ENCODE measurements at regions not wholly inside any gene's neighbourhood (a gene's known extent, or its start where the extent isn't known, plus 50 kb on each side); places are given as distances from the start of the nearest gene placed in this dataset.

- DNase-seq (ENCODE audit: low read depth), result peak; percentile 16
These were observed 166.3 kb downstream of the C5orf15 start for GRCh38 chr5:133801955-133802751.

DNA sequence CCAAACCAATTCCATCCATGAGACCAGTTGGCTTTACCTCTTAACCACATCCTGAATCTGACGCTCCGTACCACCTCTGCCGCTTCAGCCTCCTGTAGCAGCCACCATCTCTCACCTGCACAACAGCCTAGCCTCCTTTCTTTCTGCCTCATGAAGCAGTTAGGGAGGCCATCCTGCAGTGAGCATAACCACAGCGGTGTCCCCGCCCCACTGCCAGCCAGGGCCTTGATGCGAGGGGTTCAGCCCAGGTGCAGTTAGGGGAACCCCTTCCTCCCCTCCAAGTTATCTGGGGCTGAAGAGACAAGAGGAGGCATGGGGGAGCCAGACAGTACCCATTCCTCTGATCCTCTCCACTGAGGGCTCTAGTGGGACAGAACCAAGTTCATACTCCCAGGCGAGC, 167.0 kb downstream of the C5orf15 start:
- no peak for DNase-seq (ENCODE audit: low read depth)

DNA sequence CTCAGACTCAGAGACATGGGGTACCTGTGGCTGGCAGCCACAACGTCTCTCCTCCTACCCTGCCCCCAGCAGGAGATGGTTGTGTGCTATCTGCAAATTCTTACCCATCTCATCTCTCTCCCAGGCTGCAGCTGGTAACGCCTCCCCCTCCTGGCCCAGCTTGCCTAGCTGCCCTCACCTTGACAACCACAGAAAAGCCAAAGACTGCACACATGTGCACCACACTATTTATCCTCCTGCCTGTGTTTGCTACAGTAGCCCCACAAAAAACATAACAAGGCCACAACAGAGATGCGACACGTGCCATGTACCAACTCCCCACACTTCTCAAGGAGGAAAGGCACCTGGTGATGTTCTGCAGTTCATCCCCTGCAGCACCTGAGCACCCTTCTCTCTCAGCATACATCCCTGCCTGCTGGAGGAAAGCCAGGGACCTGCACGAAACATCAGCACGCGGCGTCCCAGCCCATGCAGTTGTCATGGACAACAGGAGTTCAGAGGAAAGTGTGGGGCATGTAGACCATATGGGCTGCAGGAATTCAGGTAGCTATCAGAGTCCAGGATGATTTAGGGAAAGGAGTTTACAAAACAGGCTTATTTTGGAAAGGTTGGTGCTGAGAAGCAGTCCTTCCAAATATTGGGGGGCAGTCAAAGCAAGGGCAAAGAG, 168.7 kb downstream of the C5orf15 start:
- no peak for DNase-seq (ENCODE audit: low read depth)

GRCh38 chr5:133797167-133797566, 171.3 kb downstream of the C5orf15 start:
- DNase-seq (ENCODE audit: low read depth), result no peak

DNA sequence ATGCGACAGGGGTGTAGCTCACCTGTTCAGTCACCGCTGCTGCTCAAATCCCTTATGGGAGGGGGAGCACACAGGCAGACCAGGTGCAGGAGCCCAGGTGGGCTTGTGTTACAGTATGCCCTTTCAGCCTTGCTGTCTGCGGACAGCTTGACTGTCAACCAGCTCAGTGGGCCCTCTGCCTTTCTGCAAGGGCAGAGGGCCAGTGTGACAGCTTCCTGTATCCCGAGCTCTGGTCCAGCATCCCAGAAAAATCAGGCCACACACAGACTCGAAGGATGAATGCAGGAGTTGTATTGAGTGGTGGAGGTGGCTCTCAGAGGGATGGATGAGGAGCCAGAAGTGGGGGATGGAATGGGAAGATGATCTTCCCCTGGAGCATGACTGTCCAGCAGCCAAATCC, 172.2 kb downstream of the C5orf15 start:
- DNase-seq (ENCODE audit: low read depth), result no peak

DNA sequence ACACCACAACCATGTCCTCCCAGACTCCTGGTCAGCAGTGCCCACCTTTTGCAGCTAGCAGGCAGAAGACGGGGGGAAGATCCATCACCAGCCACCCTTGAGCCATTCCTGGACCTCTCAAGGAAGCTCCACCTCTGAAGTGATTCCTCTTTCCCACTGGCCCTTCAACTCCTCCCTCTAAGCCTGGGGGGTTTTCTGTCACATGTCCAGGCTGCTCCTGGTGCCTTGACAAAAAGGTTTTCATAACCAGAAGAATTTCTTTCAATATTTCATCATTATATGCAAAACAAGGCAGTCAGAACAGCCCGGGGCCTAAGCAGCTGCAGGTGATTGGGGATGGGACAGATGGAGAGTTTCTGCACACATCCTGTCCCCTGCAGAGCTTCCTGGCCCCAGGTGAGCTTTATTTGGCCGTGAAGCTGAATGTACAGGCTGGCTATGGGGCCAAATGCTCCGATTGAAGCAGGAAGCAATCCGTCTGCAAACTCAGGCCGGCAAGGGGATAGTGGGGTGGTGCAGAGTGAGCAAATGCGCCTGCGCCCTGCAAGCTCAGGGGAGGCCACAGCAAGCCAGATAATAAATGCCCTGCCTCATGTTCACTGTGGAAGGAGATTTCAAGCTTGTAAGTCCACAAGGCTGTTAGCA, 173.5 kb downstream of the C5orf15 start:
- no peak for DNase-seq (ENCODE audit: low read depth)

GRCh38 chr5:133793756-133794465, 174.5 kb downstream of the C5orf15 start:
- no peak for DNase-seq (ENCODE audit: low read depth)

- no peak for DNase-seq (ENCODE audit: low read depth)
These were observed 175.8 kb downstream of the C5orf15 start for GRCh38 chr5:133792655-133793054.

DNA sequence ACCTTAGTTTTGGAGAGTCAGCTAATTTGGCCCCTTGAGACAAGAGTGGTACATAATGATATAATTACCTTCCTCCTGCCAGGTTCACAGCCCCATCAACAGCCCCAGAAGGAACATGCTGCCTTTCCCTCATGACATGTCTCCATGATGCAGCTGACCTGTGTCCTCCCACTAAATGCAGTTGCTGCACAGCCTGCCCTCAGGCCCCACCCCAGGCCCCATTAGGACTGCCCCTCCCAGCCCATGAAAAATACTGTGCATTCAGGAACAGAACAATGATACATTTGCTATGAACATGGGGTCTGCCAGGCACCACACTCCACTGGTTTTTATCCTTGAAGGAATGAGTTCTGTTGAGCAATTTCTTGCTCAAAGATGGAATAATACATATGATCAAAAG, 176.4 kb downstream of the C5orf15 start:
- DNase-seq (ENCODE audit: low read depth), result no peak

DNA sequence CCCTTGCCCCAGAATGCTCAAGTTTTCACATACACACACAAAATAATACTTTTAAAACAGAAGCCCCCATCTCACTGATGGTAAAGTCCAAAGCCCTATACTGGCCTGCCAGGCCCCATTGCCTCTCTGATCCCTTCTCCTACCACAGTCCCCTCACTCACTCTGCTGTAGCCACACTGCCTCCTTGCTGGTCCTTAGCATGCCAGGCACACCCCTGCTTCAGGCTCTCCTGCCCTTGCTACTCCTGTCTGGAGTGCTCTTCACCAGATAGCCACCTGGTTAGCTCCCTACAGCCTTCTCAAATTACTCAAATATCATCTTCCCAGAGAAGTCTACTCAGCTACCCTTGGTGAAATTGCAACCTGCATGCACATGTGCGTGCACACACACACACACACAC, 177.5 kb downstream of the C5orf15 start:
- DNase-seq (ENCODE audit: low read depth), result no peak

DNA sequence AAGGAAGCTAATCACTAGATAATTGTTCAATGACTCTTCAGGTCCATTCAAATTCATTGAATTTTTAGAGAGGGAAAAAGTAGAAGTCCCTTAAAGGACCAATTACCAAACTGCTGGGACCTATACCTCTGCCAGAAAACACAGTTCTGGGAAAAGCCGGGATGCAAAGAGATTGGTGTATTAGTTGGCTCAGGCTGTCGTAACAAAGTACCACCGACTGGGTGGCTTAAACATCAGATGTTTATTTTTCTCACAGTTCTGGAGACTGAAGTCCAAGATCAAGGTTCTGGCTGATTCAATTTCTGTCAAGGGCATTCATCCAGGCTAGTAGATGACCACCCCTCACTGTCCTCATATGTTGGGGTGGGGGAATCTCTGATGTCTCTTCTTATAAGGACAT, 177.1 kb upstream of the FSTL4 start:
- no peak for DNase-seq (ENCODE audit: low read depth)

DNA sequence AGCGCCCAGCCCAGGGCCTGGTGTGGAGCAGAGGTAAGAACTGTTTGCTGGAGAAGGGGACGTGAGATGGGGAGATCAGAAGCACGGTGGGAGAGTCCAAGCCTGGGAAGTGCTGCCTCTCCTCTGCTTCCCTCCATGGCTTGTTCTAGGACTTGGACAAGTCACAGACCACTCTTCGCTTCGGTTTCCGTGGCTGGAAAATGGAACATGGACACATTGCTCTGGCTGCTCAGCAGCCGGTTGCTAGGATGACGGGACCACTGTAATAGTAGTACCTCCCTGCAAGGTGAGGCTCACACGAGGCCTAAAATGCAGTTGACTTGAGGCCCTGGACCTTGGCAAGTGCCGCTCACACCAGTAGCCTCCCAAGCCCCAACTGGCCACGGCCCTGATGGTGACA, 175.8 kb upstream of the FSTL4 start:
- DNase-seq (ENCODE audit: low read depth), result no peak

DNA sequence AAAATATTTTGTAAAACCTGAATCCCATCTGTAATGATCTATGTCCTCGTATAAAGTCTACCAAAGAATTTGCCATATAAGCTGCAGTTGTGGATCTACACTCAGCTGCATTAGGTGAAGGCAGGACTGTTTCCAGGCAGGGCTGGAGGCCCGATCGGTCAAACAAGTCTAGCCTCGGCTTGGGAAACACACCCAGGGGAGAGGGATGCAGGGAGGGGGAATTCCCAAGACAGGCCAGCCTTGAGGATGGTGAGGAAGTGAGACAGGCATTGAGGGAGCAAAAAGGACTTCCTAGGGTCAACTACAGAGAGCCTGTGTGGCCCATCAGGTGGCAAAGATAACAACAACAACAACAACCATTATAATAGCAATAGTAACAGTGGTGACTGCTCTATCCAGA, 174.1 kb upstream of the FSTL4 start:
- no peak for DNase-seq (ENCODE audit: low read depth)

GRCh38 chr5:133785182-133785581, 172.8 kb upstream of the FSTL4 start:
- no peak for DNase-seq (ENCODE audit: low read depth)

DNA sequence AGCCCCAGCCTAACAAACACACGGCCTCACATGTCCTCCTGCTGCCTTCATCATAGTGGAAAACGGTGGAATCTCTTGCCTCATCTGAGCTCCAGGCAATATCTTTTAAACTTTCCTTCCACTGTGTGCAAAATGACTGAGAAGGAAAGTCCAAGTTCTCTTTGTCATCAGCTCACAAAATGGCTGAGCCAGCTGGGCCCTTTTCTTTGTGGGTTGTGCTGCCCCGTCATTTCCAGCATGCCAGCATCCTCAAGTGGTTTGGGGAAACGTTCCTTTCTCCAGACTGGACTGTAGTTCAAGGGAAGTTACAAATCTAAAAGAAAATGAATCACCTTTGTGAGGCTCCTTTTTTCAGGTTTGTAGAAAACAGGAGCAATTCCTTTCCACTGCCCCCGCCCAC, 171.1 kb upstream of the FSTL4 start:
- peak; percentile 8 for DNase-seq (ENCODE audit: low read depth)

- DNase-seq (ENCODE audit: low read depth), result no peak
These were observed 170.4 kb upstream of the FSTL4 start for GRCh38 chr5:133782736-133783135.

- DNase-seq (ENCODE audit: low read depth), result no peak
These were observed 169.3 kb upstream of the FSTL4 start for GRCh38 chr5:133781436-133782225.

GRCh38 chr5:133780619-133781280, 168.4 kb upstream of the FSTL4 start:
- DNase-seq (ENCODE audit: low read depth), result no peak

DNA sequence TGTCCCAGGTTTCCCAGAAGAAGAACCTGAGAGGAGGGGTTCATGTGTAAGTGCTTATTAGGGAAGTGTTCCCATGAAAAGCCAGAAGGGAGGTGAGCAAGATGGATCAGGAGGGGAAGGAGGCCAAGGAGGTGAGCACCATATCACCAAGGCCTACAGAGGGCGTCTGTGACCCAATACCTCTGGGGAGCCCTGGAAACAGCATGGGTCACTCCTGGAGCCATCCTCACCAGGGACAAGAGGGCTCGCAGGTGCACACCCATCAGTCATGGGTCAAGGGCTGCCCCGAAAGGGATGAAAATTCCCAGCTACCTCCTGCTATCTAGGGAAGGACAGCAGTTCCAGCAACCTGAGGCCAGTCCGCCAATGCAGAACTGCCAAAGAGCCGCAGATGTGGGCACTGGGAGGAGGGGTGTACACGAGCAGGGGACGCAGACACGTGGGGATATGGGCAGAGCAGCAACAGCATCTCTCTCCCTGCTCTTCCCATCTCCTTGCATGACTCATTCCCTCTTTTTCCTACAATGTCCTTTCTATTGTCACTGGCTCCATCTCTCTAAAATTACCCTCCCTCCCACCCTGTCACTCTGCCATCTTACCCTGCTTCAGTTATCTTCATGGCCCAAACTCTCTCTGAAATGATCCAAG, 167.6 kb upstream of the FSTL4 start:
- no peak for DNase-seq (ENCODE audit: low read depth)

DNA sequence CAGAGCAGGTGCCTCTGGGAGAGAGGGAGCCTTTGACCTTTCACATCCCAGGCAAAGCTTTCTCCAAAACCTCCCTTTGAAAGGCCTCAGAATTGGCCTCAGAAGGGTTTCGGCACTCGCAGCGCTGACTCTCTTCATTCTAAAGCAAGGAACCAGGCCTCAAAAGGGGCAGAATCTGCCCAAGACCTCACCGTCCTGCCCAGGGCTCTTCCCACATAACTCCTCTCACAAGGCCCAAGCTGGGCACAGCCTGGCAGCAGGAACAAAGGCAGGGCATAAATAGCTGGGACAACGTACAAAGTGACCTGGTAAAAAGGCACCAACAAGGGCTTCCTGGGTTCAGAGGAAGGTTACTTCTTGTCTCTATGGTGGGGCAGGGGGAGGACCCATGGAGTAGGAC, 166.3 kb upstream of the FSTL4 start:
- no peak for DNase-seq (ENCODE audit: low read depth)
